Gastrocnemius medialis (tissue), 4 donors: ENCODE measurements at regions not wholly inside any gene's neighbourhood (a gene's known extent, or its start where the extent isn't known, plus 50 kb on each side); places are given as distances from the start of the nearest gene placed in this dataset.

Experiments
- ATAC-seq, 2 donors: fragments of 150-250 bp; one replicate each; pipeline ENCODE4 v1.9.1; 2016
- DNase-seq, 2 donors: peaks; one replicate each; pipeline ENCODE4 v3.0.0-alpha.2; 2019
- H3K27ac ChIP-seq, 4 donors: fragments of 200-600 bp; sonication (generic); 1 replicate in 1 of 4; 2 replicates in 3 of 4; pipeline ENCODE4 v1.5.1; 2016 to 2018; ENCODE audit warnings: mild to moderate bottlenecking in 2 of 4, moderate library complexity in 1 of 4
- H3K27me3 ChIP-seq, 3 donors: fragments of 200-600 bp; sonication (generic) in 2 of 3; 1 replicate in 1 of 3; 2 replicates in 2 of 3; pipeline versions ENCODE4 v1.5.1 to v1.6.0; 2016 to 2019; ENCODE audit warnings: mild to moderate bottlenecking in 1 of 3, moderate library complexity in 1 of 3
- H3K36me3 ChIP-seq, 2 donors: fragments of 200-600 bp; sonication (generic) in 1 of 2; one replicate each; pipeline ENCODE4 v1.5.1; 2017 to 2018
- H3K4me1 ChIP-seq, 2 donors: fragments of 200-600 bp; sonication (generic) in 1 of 2; one replicate each; pipeline ENCODE4 v1.5.1; 2016 to 2017; ENCODE audit warnings: mild to moderate bottlenecking in 2 of 2
- H3K4me3 ChIP-seq, 4 donors: fragments of 200-600 bp; sonication (generic) in 3 of 4; 1 replicate in 1 of 4; 2 replicates in 3 of 4; pipeline ENCODE4 v1.5.1; 2016 to 2019; ENCODE audit warnings: mild to moderate bottlenecking in 2 of 4
- H3K9me3 ChIP-seq, 3 donors: fragments of 200-600 bp; sonication (generic) in 2 of 3; 1 replicate in 1 of 3; 2 replicates in 2 of 3; pipeline ENCODE4 v1.5.1; 2016 to 2019
- CTCF ChIP-seq, 5 experiments: fragments of 450-650 bp in 3 of 5; fragments of 200-600 bp in 2 of 5; sonication (generic) in 2 of 5; IDR thresholded peaks in 4 of 5; conservative IDR thresholded peaks in 1 of 5; 1 replicate in 4 of 5; 2 replicates in 1 of 5; pipeline ENCODE4 v1.5.1; 2016 to 2019; ENCODE audit warnings: antibody characterized with exemption in 5 of 5, mild to moderate bottlenecking in 3 of 5, moderate library complexity in 3 of 5
- POLR2A ChIP-seq, 2 donors: fragments of 450-650 bp; IDR thresholded peaks; one replicate each; pipeline ENCODE4 v1.6.1; 2017; ENCODE audit warnings: antibody characterized with exemption in 2 of 2, mild to moderate bottlenecking in 2 of 2, moderate library complexity in 2 of 2
- in situ Hi-C, 4 donors: fragments of 200-750 bp; cut with MboI; loops; one replicate each; pipeline versions ENCODE4 v1.15.0 to v1.8.0; 2017; ENCODE audit warnings: low sequenced_read_pairs in 4 of 4
- intact Hi-C: fragments of 100-400 bp; cut with DNase I; formaldehyde crosslinking; loops from one replicate; pipeline ENCODE4 v1.15.1; 2023; ENCODE audit warnings: low total_unique reads

DNA sequence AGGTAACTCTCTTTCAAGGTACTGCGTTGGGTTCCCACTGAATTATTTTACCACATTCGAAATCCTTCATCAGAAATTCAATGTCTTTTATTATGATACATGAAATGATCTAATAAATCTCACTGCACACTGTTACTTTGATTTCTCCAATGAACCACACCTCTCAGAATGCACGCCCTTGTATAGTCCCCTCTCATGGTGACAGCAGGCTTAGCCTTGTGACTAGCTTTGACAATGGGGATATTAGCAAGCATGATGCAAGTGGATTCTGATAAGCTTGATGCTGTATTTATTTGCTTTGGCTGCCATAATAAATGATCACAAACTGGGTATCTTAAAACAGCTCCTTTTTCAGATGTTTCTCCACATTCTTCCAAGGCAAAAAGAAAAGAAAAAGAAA is 100.4 kb upstream of the ETV6 start:
- H3K27ac ChIP-seq: no peak overlapping the region
- in situ Hi-C loops: no loop called here
- no peak for DNase-seq
- H3K9me3 ChIP-seq: no peaks in the 10 kb centered on the region
- no peaks in the 10 kb centered on the region for H3K36me3 ChIP-seq
- H3K27me3 ChIP-seq: no peaks in the 10 kb centered on the region
- ATAC-seq: no peak
- H3K4me1 ChIP-seq: no peaks in the 10 kb centered on the region
- TF ChIP-seq POLR2A (IDR thresholded peaks at IDR 0.05): no peak
- TF ChIP-seq CTCF (IDR thresholded peaks at IDR 0.05 in 4 of 5, conservative IDR thresholded peaks at IDR 0.05 in 1 of 5): no peak
- no peak overlapping the region for H3K4me3 ChIP-seq
- intact Hi-C loops: no loop called here

DNA sequence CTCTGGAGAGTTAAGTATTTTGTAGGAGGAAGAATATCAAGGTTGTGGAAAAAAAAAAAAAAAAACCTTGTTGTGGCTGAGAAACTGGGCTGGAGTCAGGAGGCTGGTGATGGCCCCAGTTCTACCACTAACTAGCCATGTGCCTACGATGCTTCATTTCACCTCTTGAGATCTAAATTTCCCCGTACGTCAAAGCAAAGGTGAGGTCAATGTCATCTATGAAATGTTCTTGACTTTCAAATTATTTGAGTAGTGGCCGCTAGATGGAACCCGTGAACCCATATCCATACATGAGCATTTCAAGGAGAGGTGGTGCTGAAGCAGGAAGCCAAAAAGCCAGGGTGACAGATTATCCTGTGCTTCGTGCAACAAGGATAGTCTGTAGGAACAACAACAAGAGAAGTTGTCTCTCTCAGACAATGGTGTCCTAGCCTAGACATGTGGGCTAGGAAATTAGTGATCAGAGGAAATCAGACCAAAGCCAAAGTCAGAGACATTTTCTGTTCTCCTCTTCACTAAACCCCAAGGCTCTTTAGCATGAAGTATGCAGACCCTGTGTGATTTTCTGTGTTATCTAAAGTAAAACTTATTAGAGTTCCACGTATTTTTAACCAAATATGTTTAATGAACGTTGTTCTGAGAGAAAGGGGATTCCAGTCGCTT is 95.5 kb upstream of the ETV6 start:
- DNase-seq (no peak), ATAC-seq (no peak)
- TF ChIP-seq POLR2A (IDR thresholded peaks at IDR 0.05) (no peak), CTCF (IDR thresholded peaks at IDR 0.05 in 4 of 5, conservative IDR thresholded peaks at IDR 0.05 in 1 of 5) (peak in 2 of 5 experiments; percentile 22 to 51)
- Histone ChIP-seq H3K27ac (no peak overlapping the region), H3K9me3 (no peaks in the 10 kb centered on the region), H3K4me1 (no peaks in the 10 kb centered on the region), H3K36me3 (no peaks in the 10 kb centered on the region), H3K27me3 (no peaks in the 10 kb centered on the region), H3K4me3 (no peak overlapping the region)
- in situ Hi-C loops (loop anchor here in 1 of 4 donors (25.0 kb wide), 1 partner anchor 783 kb away; no protein-coding TSS in a partner anchor), intact Hi-C loops (loop anchor here (5.0 kb wide), 1 partner anchor 1148 kb away; no protein-coding TSS in a partner anchor)

GRCh38 chr12:11555195-11555594 is 94.3 kb upstream of the ETV6 start:
- in situ Hi-C loops: loop anchor here in 1 of 4 donors (25.0 kb wide), 1 partner anchor 782 kb away; no protein-coding TSS in a partner anchor
- no peaks in the 10 kb centered on the region for H3K4me1 ChIP-seq
- H3K4me3 ChIP-seq: no peak overlapping the region
- no peaks in the 10 kb centered on the region for H3K9me3 ChIP-seq
- no peak overlapping the region for H3K27ac ChIP-seq
- no peaks in the 10 kb centered on the region for H3K27me3 ChIP-seq
- intact Hi-C loops: no loop called here
- DNase-seq (no peak), ATAC-seq (no peak)
- TF ChIP-seq CTCF (IDR thresholded peaks at IDR 0.05 in 4 of 5, conservative IDR thresholded peaks at IDR 0.05 in 1 of 5) (no peak), POLR2A (IDR thresholded peaks at IDR 0.05) (no peak)
- H3K36me3 ChIP-seq: no peaks in the 10 kb centered on the region

GRCh38 chr12:11555743-11556625 is 93.5 kb upstream of the ETV6 start:
- H3K9me3 ChIP-seq: no peaks in the 10 kb centered on the region
- DNase-seq (no peak), ATAC-seq (no peak)
- in situ Hi-C loops: loop anchor here in 1 of 4 donors (25.0 kb wide), 1 partner anchor 781 kb away; no protein-coding TSS in a partner anchor
- no peak overlapping the region for H3K27ac ChIP-seq
- TF ChIP-seq POLR2A (IDR thresholded peaks at IDR 0.05) (no peak), CTCF (IDR thresholded peaks at IDR 0.05 in 4 of 5, conservative IDR thresholded peaks at IDR 0.05 in 1 of 5) (no peak)
- H3K4me3 ChIP-seq: peak overlapping the region in 1 of 4 donors; percentile 2
- H3K4me1 ChIP-seq: no peaks in the 10 kb centered on the region
- H3K36me3 ChIP-seq: no peaks in the 10 kb centered on the region
- no peaks in the 10 kb centered on the region for H3K27me3 ChIP-seq
- intact Hi-C loops: no loop called here
